OCI-LY1 (cell line): ENCODE measurements at regions not wholly inside any gene's neighbourhood (a gene's known extent, or its start where the extent isn't known, plus 50 kb on each side); places are given as distances from the start of the nearest gene placed in this dataset.

Experiments used
- H2AFZ ChIP-seq: fragments of 200-600 bp; sonication (generic), shearing (Covaris generic); 2 replicates; pipeline ENCODE4 v1.6.0; 2014; ENCODE audit warnings: antibody characterized with exemption, mild to moderate bottlenecking, low read length
- H3F3A ChIP-seq: fragments of 200-600 bp; sonication (generic), shearing (Covaris generic); 2 replicates; pipeline ENCODE4 v1.6.0; 2014; ENCODE audit warnings: mild to moderate bottlenecking, antibody characterized with exemption, low read length, moderate library complexity; ENCODE audit not compliant: insufficient read depth
- H3K27ac ChIP-seq: fragments of 200-600 bp; sonication (generic); 2 replicates; pipeline ENCODE4 v1.5.1; 2014; ENCODE audit warnings: low read length, mixed run types, mild to moderate bottlenecking, low read depth; ENCODE audit not compliant: poor library complexity, severe bottlenecking
- H3K27me3 ChIP-seq: fragments of 200-600 bp; sonication (generic); 2 replicates; pipeline ENCODE4 v1.6.0; 2014; ENCODE audit warnings: antibody characterized with exemption, mild to moderate bottlenecking, low read length, moderate library complexity; ENCODE audit not compliant: insufficient read depth
- H3K36me3 ChIP-seq: fragments of 200-600 bp; sonication (generic); 2 replicates; pipeline ENCODE4 v1.6.1; 2014; ENCODE audit warnings: mild to moderate bottlenecking, antibody characterized with exemption, low read length, moderate library complexity, mixed read lengths; ENCODE audit not compliant: insufficient read depth
- H3K4me1 ChIP-seq: fragments of 200-600 bp; sonication (generic); 2 replicates; pipeline ENCODE4 v1.5.1; 2014; ENCODE audit warnings: mild to moderate bottlenecking, low read length, moderate library complexity; ENCODE audit not compliant: insufficient read depth, severe bottlenecking
- H3K4me2 ChIP-seq: fragments of 200-600 bp; sonication (generic), shearing (Covaris generic); 2 replicates; pipeline ENCODE4 v1.6.1; 2014; ENCODE audit warnings: low read length
- H3K4me3 ChIP-seq: fragments of 200-600 bp; sonication (generic); 2 replicates; pipeline ENCODE4 v1.5.1; 2014; ENCODE audit warnings: low read length, low read depth, mild to moderate bottlenecking, mixed read lengths; ENCODE audit not compliant: poor library complexity, severe bottlenecking
- H3K79me2 ChIP-seq: fragments of 200-600 bp; shearing (Covaris generic); 2 replicates; pipeline ENCODE4 v1.6.1; 2016; ENCODE audit warnings: mixed run types, low read length, mixed read lengths; ENCODE audit not compliant: insufficient read depth
- H3K9ac ChIP-seq: fragments of 200-600 bp; sonication (generic), shearing (Covaris generic); 2 replicates; pipeline ENCODE4 v1.6.1; 2014; ENCODE audit warnings: mild to moderate bottlenecking, low read length, mixed read lengths
- H3K9me2 ChIP-seq: fragments of 200-600 bp; sonication (generic), shearing (Covaris generic); 2 replicates; pipeline ENCODE4 v1.6.1; 2014; ENCODE audit warnings: low read depth, mild to moderate bottlenecking, low read length, mixed read lengths
- H3K9me3 ChIP-seq: fragments of 200-600 bp; shearing (Covaris generic); 2 replicates; pipeline ENCODE4 v1.6.1; 2014; ENCODE audit warnings: low read length, mixed read lengths
- H4K20me1 ChIP-seq: fragments of 200-600 bp; sonication (generic), shearing (Covaris generic); 2 replicates; pipeline ENCODE4 v1.6.0; 2016; ENCODE audit warnings: mild to moderate bottlenecking, low read length; ENCODE audit not compliant: insufficient read depth
- CTCF ChIP-seq: fragments of 200-600 bp; sonication (generic), shearing (Covaris generic); IDR thresholded peaks from 2 replicates; pipeline ENCODE4 v1.5.1; 2017; ENCODE audit warnings: mild to moderate bottlenecking, antibody characterized with exemption, low read length, moderate library complexity, mixed read lengths
- EZH2 ChIP-seq: fragments of 200-600 bp; sonication (generic), shearing (Covaris generic); IDR thresholded peaks from 2 replicates; pipeline ENCODE4 v1.8.0; 2017; ENCODE audit warnings: borderline replicate concordance, mixed run types, mild to moderate bottlenecking, antibody characterized with exemption, low read length, moderate library complexity, mixed read lengths

GRCh38 chr7:112540839-112541577 lies 60.2 kb downstream of the LSMEM1 start:
- Histone ChIP-seq H3K9me2 (no peaks in the 10 kb centered on the region), H3K4me2 (no peak overlapping the region), H3K9me3 (no peaks in the 10 kb centered on the region), H3K27me3 (no peaks in the 10 kb centered on the region), H3K36me3 (no peaks in the 10 kb centered on the region), H3K4me3 (no peak overlapping the region), H3K27ac (no peak overlapping the region), H3K4me1 (no peaks in the 10 kb centered on the region), H2AFZ (no peak overlapping the region), H3K79me2 (no peaks in the 10 kb centered on the region), H3K9ac (no peak overlapping the region), H4K20me1 (no peaks in the 10 kb centered on the region), H3F3A (no peaks in the 10 kb centered on the region)
- TF ChIP-seq CTCF (no peak), EZH2 (no peak)

- Histone ChIP-seq H3K27me3 (no peaks in the 10 kb centered on the region), H3K9me2 (no peaks in the 10 kb centered on the region), H3F3A (no peaks in the 10 kb centered on the region), H3K4me2 (no peak overlapping the region), H3K4me3 (no peak overlapping the region), H3K36me3 (no peaks in the 10 kb centered on the region), H3K79me2 (no peaks in the 10 kb centered on the region), H4K20me1 (no peaks in the 10 kb centered on the region), H3K9ac (no peak overlapping the region), H3K9me3 (no peaks in the 10 kb centered on the region), H3K4me1 (no peaks in the 10 kb centered on the region), H3K27ac (no peak overlapping the region), H2AFZ (no peak overlapping the region)
- TF ChIP-seq CTCF: peak; percentile 35; the same call in 1 of the 2 replicates
- no peak for TF ChIP-seq EZH2
These were observed 66.1 kb downstream of the LSMEM1 start for GRCh38 chr7:112546723-112547513.

GRCh38 chr7:112547916-112548315 lies 67.1 kb downstream of the LSMEM1 start:
- Histone ChIP-seq H3K4me1 (no peaks in the 10 kb centered on the region), H3K9me3 (no peaks in the 10 kb centered on the region), H3K4me2 (no peak overlapping the region), H3K27ac (no peak overlapping the region), H3K27me3 (no peaks in the 10 kb centered on the region), H3K36me3 (no peaks in the 10 kb centered on the region), H2AFZ (no peak overlapping the region), H3K4me3 (no peak overlapping the region), H3K9ac (no peak overlapping the region), H3K9me2 (no peaks in the 10 kb centered on the region), H3F3A (no peaks in the 10 kb centered on the region), H4K20me1 (no peaks in the 10 kb centered on the region), H3K79me2 (no peaks in the 10 kb centered on the region)
- no peak for TF ChIP-seq EZH2
- no peak for TF ChIP-seq CTCF
